GM18951 (cell line): ENCODE measurements at regions not wholly inside any gene's neighbourhood (a gene's known extent, or its start where the extent isn't known, plus 50 kb on each side); places are given as distances from the start of the nearest gene placed in this dataset.

Experiments
- POLR2A ChIP-seq: IDR thresholded peaks from 4 replicates; pipeline ENCODE4 v1.6.1; 2011; ENCODE audit warnings: mild to moderate bottlenecking; ENCODE audit not compliant: insufficient read length, insufficient read depth; ENCODE audit errors: extremely low read depth
- in situ Hi-C: fragments of 300-500 bp; cut with MboI; formaldehyde crosslinking; loops from one replicate; pipeline ENCODE4 v1.12.0; 2022; ENCODE audit warnings: low sequenced_read_pairs, mixed read lengths, inconsistent platforms; ENCODE audit not compliant: unreplicated experiment

DNA sequence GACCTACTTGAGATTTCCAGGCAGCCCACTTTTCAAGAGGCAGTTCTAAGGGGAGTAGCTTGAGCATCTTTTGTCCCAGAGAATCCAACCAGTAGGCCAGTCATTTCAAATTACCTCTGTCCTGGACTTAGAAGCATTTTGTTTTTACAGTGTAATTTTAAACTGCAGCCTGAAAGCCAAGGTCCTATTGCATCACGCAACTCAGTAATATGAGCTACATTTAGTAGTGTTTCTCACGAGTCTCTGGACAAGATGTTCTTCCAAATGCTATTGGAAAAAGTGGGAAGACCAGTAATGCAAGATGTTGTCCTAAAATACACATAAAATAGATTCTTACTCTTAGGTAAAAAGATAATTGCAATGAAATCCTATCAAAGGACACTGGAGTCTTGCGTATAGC, 182.5 kb upstream of the ARX start:
- no peak for TF ChIP-seq POLR2A
- in situ Hi-C loops, result no loop called here

DNA sequence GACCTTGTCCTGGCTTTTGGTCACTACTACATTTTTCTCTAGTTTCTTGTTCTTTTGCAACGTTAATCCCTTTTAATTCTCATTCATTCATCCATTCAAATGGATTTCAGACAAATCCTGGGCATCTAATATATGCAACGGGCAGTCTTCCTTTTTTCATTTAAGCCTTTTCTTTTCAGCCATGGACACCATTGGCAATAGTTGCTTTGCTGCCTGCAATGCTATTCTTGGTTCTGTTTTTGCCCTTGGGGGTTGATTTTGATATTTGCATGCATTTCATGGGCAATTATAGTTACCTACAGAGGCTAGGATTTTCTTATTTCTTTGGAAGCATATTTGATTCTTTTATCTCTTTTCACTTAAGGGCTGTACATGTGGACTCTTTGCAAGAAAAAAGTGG, 180.5 kb upstream of the ARX start:
- TF ChIP-seq POLR2A, result no peak
- in situ Hi-C loops, result no loop called here

DNA sequence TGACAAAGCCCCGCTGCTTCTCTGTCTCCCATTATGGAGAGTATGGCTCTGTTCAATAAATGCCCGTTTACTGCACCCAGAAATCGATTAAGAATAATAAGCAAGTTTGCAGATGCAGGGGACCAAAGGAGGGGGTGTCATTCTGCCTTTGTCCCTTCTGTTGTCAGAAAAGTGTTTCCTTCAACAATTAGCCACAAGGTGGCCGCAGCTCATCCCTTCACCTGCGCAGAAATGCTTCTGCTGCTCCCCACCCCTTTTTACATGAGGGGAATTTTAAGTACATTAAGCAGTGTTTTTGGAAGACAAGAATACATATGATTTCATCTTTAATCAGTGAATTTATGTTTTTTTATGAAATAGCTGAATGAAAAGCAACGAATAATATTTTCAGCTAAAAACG, 175.6 kb upstream of the ARX start:
- in situ Hi-C loops, result no loop called here
- TF ChIP-seq POLR2A, result no peak

DNA sequence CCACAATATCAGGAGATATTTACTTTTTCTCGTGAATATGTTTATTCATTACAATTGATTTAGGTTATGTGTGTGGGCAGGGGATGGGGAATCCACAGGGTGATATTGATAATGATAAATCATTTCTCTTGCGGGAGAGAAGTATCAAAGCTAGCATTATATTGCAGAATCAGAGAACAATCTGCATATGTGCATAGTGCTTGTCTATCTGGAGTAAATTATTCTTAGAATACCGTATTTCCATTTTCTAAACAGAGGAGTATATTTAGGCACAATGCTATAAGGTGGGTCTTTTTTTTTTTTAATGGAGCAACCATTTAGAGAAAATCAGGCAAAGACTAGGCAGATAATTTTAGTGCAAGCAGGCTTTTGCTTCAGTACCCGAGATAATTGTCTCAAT, 166.0 kb upstream of the ARX start:
- in situ Hi-C loops, result no loop called here

DNA sequence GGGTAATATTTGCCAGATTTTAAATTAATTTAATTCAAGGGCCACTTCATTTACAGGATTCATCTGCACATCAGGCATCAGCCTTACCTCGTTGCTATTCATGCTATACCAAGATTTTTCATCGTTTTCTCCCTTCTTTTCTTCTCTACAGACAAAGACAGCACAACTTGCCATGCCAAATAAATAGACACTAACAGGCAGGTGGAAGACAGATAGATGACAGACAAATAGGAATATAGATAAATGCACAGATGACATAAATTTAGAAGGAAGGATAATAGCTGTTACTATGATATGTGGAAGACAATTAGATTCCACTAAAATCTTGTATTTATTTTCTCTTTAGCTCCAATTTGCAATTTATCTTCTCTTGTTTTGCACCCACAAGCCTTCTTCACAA, 164.5 kb upstream of the ARX start:
- no peak for TF ChIP-seq POLR2A
- in situ Hi-C loops, result no loop called here

More for the DNA sequence above, 166.0 kb upstream of the ARX start:
- no peak for TF ChIP-seq POLR2A

DNA sequence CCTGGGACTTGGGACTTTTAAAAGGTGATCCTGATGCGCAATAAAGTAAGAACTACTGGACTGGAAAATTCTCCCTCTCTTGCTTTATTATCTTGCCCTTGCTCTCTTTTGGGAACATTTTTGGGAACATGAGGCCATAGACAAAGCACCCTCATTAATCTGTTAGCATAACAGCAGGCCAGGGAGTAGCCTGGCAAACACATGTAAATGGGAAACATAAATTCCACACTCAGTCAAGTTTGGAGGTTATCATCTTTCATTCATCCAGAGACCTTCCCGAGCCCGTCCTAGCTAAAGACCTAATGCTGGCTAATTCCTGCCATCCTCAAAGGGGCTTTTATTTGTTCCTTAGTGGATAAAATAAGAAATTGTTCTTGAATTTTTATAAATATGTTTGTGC, 162.8 kb upstream of the ARX start:
- TF ChIP-seq POLR2A, result no peak
- in situ Hi-C loops, result no loop called here

DNA sequence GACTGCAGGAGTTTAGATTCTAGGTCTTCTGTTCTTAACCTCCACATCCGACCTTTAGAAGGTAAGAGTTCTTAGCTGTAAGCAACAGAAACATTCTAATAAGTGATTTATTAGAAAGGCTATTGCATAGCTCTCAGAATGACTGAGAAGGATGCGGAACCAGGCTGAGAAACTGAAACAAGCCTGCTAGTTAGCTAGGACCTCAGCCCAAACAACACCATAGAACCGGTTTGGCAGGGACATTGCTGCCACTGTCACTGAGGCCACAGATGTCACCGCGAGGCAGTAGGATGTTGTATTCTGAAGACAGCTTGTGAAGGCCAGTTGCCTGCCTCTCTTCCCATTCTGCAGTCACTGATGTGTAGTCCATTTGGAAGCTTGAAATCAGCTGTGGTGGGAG, 160.0 kb upstream of the ARX start:
- TF ChIP-seq POLR2A, result no peak
- in situ Hi-C loops, result no loop called here

DNA sequence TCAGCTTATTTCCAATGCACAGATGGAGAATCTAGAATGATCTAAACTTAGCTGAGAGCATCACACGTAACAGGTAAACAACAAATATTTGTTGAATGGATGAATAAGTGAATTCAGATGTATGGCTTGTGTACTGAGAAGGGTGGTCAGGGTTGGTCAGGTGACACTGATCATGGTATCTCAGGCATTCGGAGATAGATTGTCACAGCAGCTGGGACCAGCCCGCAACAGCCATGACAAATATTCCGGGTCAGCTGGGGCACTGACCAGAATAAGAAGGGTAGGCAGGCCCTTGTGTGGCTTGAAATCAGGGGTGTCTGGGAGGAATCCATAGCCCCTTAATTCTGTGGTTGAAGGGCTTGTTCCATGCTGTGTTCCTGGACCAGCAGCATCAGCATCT, 159.4 kb upstream of the ARX start:
- TF ChIP-seq POLR2A, result no peak

DNA sequence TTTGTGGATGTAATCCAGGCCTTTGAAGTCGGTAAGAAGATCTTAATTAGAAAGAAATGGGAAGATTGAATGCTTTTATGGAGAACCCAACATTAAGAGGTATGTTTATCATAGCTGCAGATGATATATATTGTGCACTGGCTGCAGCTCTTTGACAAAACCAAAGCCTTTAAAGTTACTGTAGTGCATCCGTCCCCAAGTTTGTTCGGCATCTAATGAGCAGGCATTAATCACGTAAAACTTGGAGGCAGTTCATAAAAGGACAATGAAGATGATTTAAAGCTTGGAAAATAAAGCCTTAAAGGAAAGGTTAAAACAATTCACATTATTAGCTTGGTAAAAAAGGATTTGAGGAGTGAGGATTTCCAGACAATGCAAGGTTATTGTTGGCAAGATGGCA, 150.8 kb upstream of the ARX start:
- in situ Hi-C loops, result no loop called here
- no peak for TF ChIP-seq POLR2A

More for the DNA sequence above, 159.4 kb upstream of the ARX start:
- in situ Hi-C loops, result no loop called here

DNA sequence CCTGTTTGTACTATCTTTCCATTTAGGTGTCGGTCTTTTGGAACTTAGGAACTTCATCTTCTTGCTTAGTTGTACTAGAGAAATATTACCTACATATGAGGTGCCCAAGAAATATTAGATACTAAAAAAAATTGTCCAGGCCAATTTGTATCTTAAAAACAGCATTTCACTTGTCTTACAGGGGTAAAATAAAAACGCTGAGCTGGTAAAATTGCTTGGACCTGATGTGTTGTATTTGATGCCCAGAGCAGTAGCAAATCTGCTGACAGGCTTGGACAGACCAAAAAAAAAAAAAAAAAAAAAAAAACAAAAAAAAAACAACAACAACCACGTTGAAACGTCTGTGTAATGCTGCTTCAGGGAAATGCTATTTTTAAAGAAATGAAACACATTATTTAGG, 150.4 kb upstream of the ARX start:
- in situ Hi-C loops, result no loop called here
- no peak for TF ChIP-seq POLR2A

DNA sequence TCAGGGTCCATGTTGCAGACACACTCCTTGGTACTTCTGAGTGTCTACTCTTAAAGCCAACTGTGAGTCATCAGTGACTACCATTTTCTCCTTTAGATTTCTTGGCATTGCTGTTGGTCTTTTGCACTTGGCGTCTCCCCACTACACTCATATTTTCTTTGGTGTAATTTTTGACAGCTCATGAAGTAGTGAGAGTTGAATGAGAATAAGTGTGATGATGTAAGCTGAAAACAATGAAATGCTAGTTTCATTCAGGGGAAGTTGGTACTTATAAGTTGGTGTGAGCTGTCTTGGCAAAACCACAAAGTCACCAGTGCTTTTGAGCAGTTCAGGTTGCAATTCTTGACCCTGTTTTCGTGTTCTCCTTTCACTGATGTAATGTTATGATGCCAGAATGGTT, 142.9 kb upstream of the ARX start:
- in situ Hi-C loops, result no loop called here
- no peak for TF ChIP-seq POLR2A

DNA sequence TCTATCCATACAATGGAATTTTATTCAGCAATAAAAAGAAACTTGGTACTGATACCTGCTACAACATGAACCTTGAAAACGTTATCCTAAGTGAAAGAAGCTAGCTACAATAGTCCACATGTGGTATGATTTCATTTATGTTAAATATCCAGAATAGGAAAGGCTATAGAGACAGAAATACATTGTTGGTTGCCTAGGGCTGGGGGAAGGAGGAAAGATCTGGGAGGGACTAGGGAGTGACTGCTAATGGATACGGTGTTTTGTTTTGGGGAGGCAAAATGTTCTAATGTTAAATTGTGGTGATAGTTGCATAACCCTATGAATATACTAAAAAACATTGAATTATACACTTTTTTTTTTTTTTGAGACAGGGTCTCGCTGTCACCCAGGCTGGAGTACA, 141.1 kb upstream of the ARX start:
- in situ Hi-C loops, result no loop called here
- no peak for TF ChIP-seq POLR2A

DNA sequence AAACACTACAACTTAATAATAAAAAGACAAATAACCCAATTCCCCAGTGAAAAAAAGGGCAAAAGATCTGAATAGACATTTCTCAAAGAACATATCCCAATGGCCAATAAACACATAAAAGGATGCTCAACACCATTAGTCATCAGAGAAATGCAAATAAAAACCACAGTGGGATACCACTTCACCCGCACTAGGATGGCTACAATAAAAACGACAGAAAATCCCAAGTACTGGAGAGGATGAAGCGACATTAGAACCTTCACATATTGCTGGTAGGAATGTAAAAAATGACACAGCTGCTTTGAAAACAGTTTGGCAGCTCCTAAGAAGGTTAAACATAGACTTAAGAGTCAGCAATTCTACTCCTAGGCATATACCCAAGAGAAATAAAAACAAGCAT, 140.6 kb upstream of the ARX start:
- in situ Hi-C loops, result no loop called here
- no peak for TF ChIP-seq POLR2A

DNA sequence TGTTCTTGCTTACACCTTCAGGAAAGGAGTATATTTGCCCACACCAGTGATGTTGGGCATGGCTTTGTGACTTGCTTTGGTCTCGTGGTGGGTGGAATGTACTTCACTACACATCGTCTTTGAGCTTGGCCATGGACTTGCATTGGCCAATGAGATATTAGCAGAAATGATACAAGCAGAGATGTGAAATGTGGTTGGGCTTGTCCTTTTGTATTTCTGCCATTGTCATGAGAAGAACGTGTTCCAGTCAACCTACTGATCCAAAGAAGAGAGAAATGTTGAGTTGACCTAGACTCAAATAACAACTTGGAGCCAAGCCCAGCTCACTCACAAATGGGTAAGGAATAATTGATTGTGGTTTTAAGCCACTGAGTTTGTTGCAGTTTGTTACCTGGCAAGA, 138.4 kb upstream of the ARX start:
- TF ChIP-seq POLR2A, result no peak

DNA sequence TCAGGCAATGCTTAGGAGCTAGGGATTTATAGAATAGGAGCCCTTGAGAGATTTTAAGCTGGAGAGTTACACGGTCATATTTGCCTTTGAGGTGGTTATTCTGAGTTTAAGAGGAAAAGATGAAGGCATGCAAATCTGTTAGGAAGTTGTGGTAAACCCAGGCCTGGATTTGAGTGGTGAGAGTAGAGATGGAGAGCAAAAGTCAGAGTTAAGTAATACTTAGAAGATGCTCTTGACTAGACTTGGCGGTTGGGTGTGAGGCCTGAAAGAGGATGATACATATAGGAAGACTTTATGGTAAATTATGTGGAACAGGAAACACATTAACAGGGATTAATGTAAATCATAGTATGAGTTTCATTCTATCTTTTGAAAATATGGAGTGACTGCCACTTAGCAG, 136.0 kb upstream of the ARX start:
- in situ Hi-C loops, result no loop called here
- TF ChIP-seq POLR2A, result no peak

More for the DNA sequence above, 138.4 kb upstream of the ARX start:
- in situ Hi-C loops, result no loop called here
